Adipocyte (in vitro differentiated cells): ENCODE measurements at regions not wholly inside any gene's neighbourhood (a gene's known extent, or its start where the extent isn't known, plus 50 kb on each side); places are given as distances from the start of the nearest gene placed in this dataset.
"Not testable (repeated sequence)": the region's sequence is repeated elsewhere in the genome, so short reads cannot be mapped to it uniquely, and the experiment has no call there.

Source experiments
- DNase-seq: peaks from one replicate; pipeline ENCODE4 v3.0.0-alpha.2; 2015; ENCODE audit warnings: low read depth
- H3K27me3 ChIP-seq: replicated peaks from 2 replicates; pipeline ENCODE4 v1.7.0; 2013; ENCODE audit warnings: mild to moderate bottlenecking, low read length, moderate library complexity; ENCODE audit not compliant: control insufficient read depth, insufficient read depth
- H3K36me3 ChIP-seq: 2 replicates; pipeline ENCODE4 v1.7.0; 2013; ENCODE audit warnings: low read length, mild to moderate bottlenecking, moderate library complexity; ENCODE audit not compliant: control insufficient read depth, insufficient read depth, severe bottlenecking
- H3K4me1 ChIP-seq: 2 replicates; pipeline ENCODE4 v1.7.0; 2013; ENCODE audit warnings: mild to moderate bottlenecking, low read length, moderate library complexity; ENCODE audit not compliant: control insufficient read depth, insufficient read depth
- H3K4me3 ChIP-seq: 2 replicates; pipeline ENCODE4 v1.7.0; 2013; ENCODE audit warnings: mild to moderate bottlenecking, low read length, moderate library complexity
- H3K9ac ChIP-seq: 2 replicates; pipeline ENCODE4 v1.7.0; 2013; ENCODE audit warnings: mild to moderate bottlenecking, low read length, moderate library complexity
- H3K9me3 ChIP-seq: 2 replicates; pipeline ENCODE4 v1.7.0; 2013; ENCODE audit warnings: mild to moderate bottlenecking, low read length, moderate library complexity; ENCODE audit not compliant: control insufficient read depth

GRCh38 chr22:26835929-26836528 lies 178.6 kb downstream of the MIAT start:
- H3K9ac ChIP-seq, result no peak overlapping the region
- H3K4me1 ChIP-seq, result no peaks in the 10 kb centered on the region
- H3K27me3 ChIP-seq, result peaks cover 35% of the 10 kb centered on the region
- no peaks in the 10 kb centered on the region for H3K36me3 ChIP-seq
- H3K9me3 ChIP-seq, result no peaks in the 10 kb centered on the region
- H3K4me3 ChIP-seq, result no peak overlapping the region
- peak; percentile 59 for DNase-seq

GRCh38 chr22:26837784-26838470 lies 180.5 kb downstream of the MIAT start:
- Histone ChIP-seq H3K4me1 (no peaks in the 10 kb centered on the region), H3K36me3 (no peaks in the 10 kb centered on the region), H3K27me3 (peaks cover 26% of the 10 kb centered on the region), H3K4me3 (no peak overlapping the region), H3K9ac (no peak overlapping the region), H3K9me3 (no peaks in the 10 kb centered on the region)
- no peak for DNase-seq

GRCh38 chr22:26838471-26838825 lies 181.1 kb downstream of the MIAT start:
- Histone ChIP-seq H3K27me3 (peaks cover 26% of the 10 kb centered on the region), H3K36me3 (no peaks in the 10 kb centered on the region), H3K9ac (no peak overlapping the region), H3K4me1 (no peaks in the 10 kb centered on the region), H3K4me3 (no peak overlapping the region), H3K9me3 (no peaks in the 10 kb centered on the region)
- DNase-seq, result no peak

GRCh38 chr22:26839216-26839615 lies 181.8 kb downstream of the MIAT start:
- H3K9me3 ChIP-seq, result no peaks in the 10 kb centered on the region
- peaks cover 23% of the 10 kb centered on the region for H3K27me3 ChIP-seq
- H3K9ac ChIP-seq, result no peak overlapping the region
- no peak overlapping the region for H3K4me3 ChIP-seq
- H3K36me3 ChIP-seq, result no peaks in the 10 kb centered on the region
- no peaks in the 10 kb centered on the region for H3K4me1 ChIP-seq
- DNase-seq, result no peak

- not testable (repeated sequence) for H3K9ac ChIP-seq, H3K36me3 ChIP-seq, H3K4me1 ChIP-seq, DNase-seq, H3K4me3 ChIP-seq, H3K9me3 ChIP-seq
- peaks cover 18% of the 10 kb centered on the region for H3K27me3 ChIP-seq
Measured at GRCh38 chr22:26840770-26841169, 183.4 kb downstream of the MIAT start.

GRCh38 chr22:26842103-26842502 lies 184.7 kb downstream of the MIAT start:
- Histone ChIP-seq H3K27me3 (peaks cover 18% of the 10 kb centered on the region), H3K4me1 (no peaks in the 10 kb centered on the region), H3K36me3 (no peaks in the 10 kb centered on the region), H3K9ac (no peak overlapping the region), H3K4me3 (no peak overlapping the region), H3K9me3 (no peaks in the 10 kb centered on the region)
- no peak for DNase-seq

GRCh38 chr22:26845021-26845743 lies 187.8 kb downstream of the MIAT start:
- Histone ChIP-seq H3K4me3 (no peak overlapping the region), H3K9me3 (no peaks in the 10 kb centered on the region), H3K4me1 (peaks cover 7% of the 10 kb centered on the region), H3K36me3 (no peaks in the 10 kb centered on the region), H3K9ac (no peak overlapping the region), H3K27me3 (peaks cover 13% of the 10 kb centered on the region)
- no peak for DNase-seq

GRCh38 chr22:26846076-26846475 lies 188.7 kb downstream of the MIAT start:
- no peaks in the 10 kb centered on the region for H3K9me3 ChIP-seq
- H3K9ac ChIP-seq, result no peak overlapping the region
- H3K27me3 ChIP-seq, result peaks cover 16% of the 10 kb centered on the region
- no peak overlapping the region for H3K4me3 ChIP-seq
- peaks cover 7% of the 10 kb centered on the region for H3K4me1 ChIP-seq
- DNase-seq, result no peak
- H3K36me3 ChIP-seq, result no peaks in the 10 kb centered on the region

- DNase-seq, result no peak
- Histone ChIP-seq H3K4me1 (peaks cover 7% of the 10 kb centered on the region), H3K9ac (no peak overlapping the region), H3K4me3 (no peak overlapping the region), H3K9me3 (no peaks in the 10 kb centered on the region), H3K27me3 (peaks cover 18% of the 10 kb centered on the region), H3K36me3 (no peaks in the 10 kb centered on the region)
Measured at GRCh38 chr22:26846645-26847044, 189.3 kb downstream of the MIAT start.

- Histone ChIP-seq H3K4me3 (no peak overlapping the region), H3K9me3 (no peaks in the 10 kb centered on the region), H3K9ac (no peak overlapping the region), H3K4me1 (peaks cover 7% of the 10 kb centered on the region), H3K36me3 (no peaks in the 10 kb centered on the region), H3K27me3 (peaks cover 18% of the 10 kb centered on the region)
- no peak for DNase-seq
Measured at GRCh38 chr22:26847046-26847445, 189.7 kb downstream of the MIAT start.

- peaks cover 18% of the 10 kb centered on the region for H3K27me3 ChIP-seq
- no peaks in the 10 kb centered on the region for H3K36me3 ChIP-seq
- peaks cover 7% of the 10 kb centered on the region for H3K4me1 ChIP-seq
- H3K9me3 ChIP-seq, result no peaks in the 10 kb centered on the region
- DNase-seq, result no peak
- no peak overlapping the region for H3K4me3 ChIP-seq
- no peak overlapping the region for H3K9ac ChIP-seq
Measured at GRCh38 chr22:26847816-26848215, 190.4 kb downstream of the MIAT start.
